ENCODE measurements at regions not wholly inside any gene's neighbourhood (a gene's known extent, or its start where the extent isn't known, plus 50 kb on each side); places are given as distances from the start of the nearest gene placed in this dataset.

- intact Hi-C loops (cut with micrococcal nuclease) (no loop called here), dilution Hi-C loops (cut with MboI; ENCODE audit: extremely low pct_ligation_motif_present, low sequenced_read_pairs) (no loop called here)
- no peak overlapping the region for H3K27ac ChIP-seq (ENCODE audit: insufficient read depth, low read depth, low read length)
- H4K20me1 ChIP-seq (replicated peaks; ENCODE audit: control insufficient read depth, extremely low read depth, insufficient read depth, low read length): no peaks in the 10 kb centered on the region
- H3K27me3 ChIP-seq (ENCODE audit: control insufficient read depth in 2 of 2, insufficient read depth in 2 of 2, low read length in 2 of 2): no peaks in the 10 kb centered on the region
- BruUV-seq (replicated peaks): no TSS peak
- no peak for FAIRE-seq
- no peak overlapping the region for H2AFZ ChIP-seq (ENCODE audit: low read depth, low read length)
- DNase-seq (ENCODE audit: low read depth, low spot score): no peak
- ChIA-PET CTCF (no interaction called here), POLR2A (no interaction called here)
- no peaks in the 10 kb centered on the region for H3K4me1 ChIP-seq (ENCODE audit: control insufficient read depth, extremely low read depth, insufficient read depth, low read length)
- no peaks in the 10 kb centered on the region for H3K9me3 ChIP-seq (replicated peaks; ENCODE audit: control insufficient read depth, insufficient read depth, low read length)
- H3K79me2 ChIP-seq (ENCODE audit: control insufficient read depth, insufficient read depth, low read length): no peaks in the 10 kb centered on the region
- H3K9me1 ChIP-seq (replicated peaks; ENCODE audit: control insufficient read depth, extremely low read depth, insufficient read depth, low read length): no peaks in the 10 kb centered on the region
- no peak overlapping the region for H3K4me2 ChIP-seq (ENCODE audit: insufficient read depth, low read length)
- no peaks in the 10 kb centered on the region for H3K36me3 ChIP-seq (ENCODE audit: control insufficient read depth in 2 of 2, extremely low read depth in 1 of 2, insufficient read depth in 2 of 2, low read length in 2 of 2)
- H3K9ac ChIP-seq (replicated peaks; ENCODE audit: extremely low read depth, insufficient read depth, low read length): no peak overlapping the region
- H3K4me3 ChIP-seq (replicated peaks in 1 of 3; ENCODE audit: insufficient read depth in 1 of 3, low read depth in 1 of 3, low read length in 3 of 3): no peak overlapping the region
- TF ChIP-seq, protein P1, sequence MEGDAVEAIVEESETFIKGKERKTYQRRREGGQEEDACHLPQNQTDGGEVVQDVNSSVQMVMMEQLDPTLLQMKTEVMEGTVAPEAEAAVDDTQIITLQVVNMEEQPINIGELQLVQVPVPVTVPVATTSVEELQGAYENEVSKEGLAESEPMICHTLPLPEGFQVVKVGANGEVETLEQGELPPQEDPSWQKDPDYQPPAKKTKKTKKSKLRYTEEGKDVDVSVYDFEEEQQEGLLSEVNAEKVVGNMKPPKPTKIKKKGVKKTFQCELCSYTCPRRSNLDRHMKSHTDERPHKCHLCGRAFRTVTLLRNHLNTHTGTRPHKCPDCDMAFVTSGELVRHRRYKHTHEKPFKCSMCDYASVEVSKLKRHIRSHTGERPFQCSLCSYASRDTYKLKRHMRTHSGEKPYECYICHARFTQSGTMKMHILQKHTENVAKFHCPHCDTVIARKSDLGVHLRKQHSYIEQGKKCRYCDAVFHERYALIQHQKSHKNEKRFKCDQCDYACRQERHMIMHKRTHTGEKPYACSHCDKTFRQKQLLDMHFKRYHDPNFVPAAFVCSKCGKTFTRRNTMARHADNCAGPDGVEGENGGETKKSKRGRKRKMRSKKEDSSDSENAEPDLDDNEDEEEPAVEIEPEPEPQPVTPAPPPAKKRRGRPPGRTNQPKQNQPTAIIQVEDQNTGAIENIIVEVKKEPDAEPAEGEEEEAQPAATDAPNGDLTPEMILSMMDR (IDR thresholded peaks at IDR 0.05; ENCODE audit: extremely low read depth in 1 of 2, insufficient read depth in 1 of 2, low read depth in 1 of 2, low read length in 2 of 2): no peak
- no peak for TF ChIP-seq GATA2 (IDR thresholded peaks at IDR 0.05; ENCODE audit: insufficient read depth, insufficient read length, low read depth, low read length)
- TF ChIP-seq POLR2A (IDR thresholded peaks at IDR 0.05; ENCODE audit: low read depth, low read length): no peak
- no peak for TF ChIP-seq MYC (IDR thresholded peaks at IDR 0.05; ENCODE audit: low read depth, low read length)
- TF ChIP-seq, protein P2, sequence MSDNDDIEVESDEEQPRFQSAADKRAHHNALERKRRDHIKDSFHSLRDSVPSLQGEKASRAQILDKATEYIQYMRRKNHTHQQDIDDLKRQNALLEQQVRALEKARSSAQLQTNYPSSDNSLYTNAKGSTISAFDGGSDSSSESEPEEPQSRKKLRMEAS (IDR thresholded peaks at IDR 0.05; ENCODE audit: insufficient read depth, insufficient read length): no peak
- no peak for TF ChIP-seq EZH2 (IDR thresholded peaks at IDR 0.05; ENCODE audit: borderline replicate concordance, low read depth, low read length, severe bottlenecking)
- no peak for TF ChIP-seq POLR2AphosphoS5 (IDR thresholded peaks at IDR 0.05; ENCODE audit: insufficient read depth, low read depth, low read length)
- TF ChIP-seq FOS (IDR thresholded peaks at IDR 0.05; ENCODE audit: borderline replicate concordance, insufficient read depth, low read length): no peak
- no peak for TF ChIP-seq JUN (IDR thresholded peaks at IDR 0.05; ENCODE audit: borderline replicate concordance, insufficient read depth, insufficient read length, low read depth)
These were observed 191.9 kb upstream of the SLC35B3 start for GRCh38 chr6:8627085-8627861.
